Activated CD4-positive, alpha-beta T cell treated with anti-CD3 and anti-CD28 coated beads, Interleukin-2, amount 50 U/mL, for 4 hours (primary cell): ENCODE measurements at regions not wholly inside any gene's neighbourhood (a gene's known extent, or its start where the extent isn't known, plus 50 kb on each side); places are given as distances from the start of the nearest gene placed in this dataset.

Experiments
- DNase-seq, 2 experiments: peaks; one replicate each; pipeline ENCODE4 v3.0.0-alpha.2; 2020

GRCh38 chr6:17047889-17048288 lies 54.0 kb upstream of the STMND1 start:
- DNase-seq = no peak

GRCh38 chr6:17045581-17046322 lies 56.1 kb upstream of the STMND1 start:
- no peak for DNase-seq

- DNase-seq = no peak
These were observed 58.7 kb upstream of the STMND1 start for GRCh38 chr6:17043148-17043522.

GRCh38 chr6:17042422-17043147 lies 59.3 kb upstream of the STMND1 start:
- DNase-seq = no peak

DNA sequence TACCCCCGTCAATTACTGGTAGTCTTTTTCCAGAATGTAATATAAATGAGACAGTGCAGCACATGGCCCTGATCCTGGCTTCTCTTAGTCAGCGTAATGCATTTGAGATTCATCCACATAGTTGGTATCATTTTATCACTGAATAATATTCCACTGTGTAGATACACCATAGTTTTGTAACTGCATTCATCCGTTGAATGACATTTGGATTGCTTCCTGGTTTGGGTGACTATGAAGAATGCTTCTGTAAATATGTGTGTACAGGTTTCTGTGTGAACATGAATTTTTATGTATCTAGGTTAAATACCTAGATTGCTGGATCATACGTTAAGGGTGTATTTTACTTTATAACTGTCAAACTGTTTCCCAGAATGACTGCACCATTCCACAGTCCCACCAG lies 62.6 kb upstream of the STMND1 start:
- DNase-seq = no peak

GRCh38 chr6:17038316-17038715 lies 63.5 kb upstream of the STMND1 start:
- no peak for DNase-seq

DNA sequence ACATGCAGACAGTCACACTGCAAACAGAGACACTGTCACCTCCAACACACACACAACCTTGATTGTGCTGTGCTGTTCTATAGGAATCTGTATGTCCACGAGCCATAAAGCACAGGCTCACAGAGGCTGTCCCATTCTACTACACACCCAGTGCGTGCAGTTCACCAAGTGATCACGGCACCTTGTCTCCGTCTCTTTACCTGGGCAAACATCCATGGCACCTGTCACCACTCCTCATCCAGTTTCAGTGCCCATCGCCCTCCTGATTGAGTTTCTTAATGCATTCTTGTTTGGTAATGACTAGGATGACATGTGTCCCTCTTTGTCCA lies 65.8 kb upstream of the STMND1 start:
- DNase-seq = no peak

DNA sequence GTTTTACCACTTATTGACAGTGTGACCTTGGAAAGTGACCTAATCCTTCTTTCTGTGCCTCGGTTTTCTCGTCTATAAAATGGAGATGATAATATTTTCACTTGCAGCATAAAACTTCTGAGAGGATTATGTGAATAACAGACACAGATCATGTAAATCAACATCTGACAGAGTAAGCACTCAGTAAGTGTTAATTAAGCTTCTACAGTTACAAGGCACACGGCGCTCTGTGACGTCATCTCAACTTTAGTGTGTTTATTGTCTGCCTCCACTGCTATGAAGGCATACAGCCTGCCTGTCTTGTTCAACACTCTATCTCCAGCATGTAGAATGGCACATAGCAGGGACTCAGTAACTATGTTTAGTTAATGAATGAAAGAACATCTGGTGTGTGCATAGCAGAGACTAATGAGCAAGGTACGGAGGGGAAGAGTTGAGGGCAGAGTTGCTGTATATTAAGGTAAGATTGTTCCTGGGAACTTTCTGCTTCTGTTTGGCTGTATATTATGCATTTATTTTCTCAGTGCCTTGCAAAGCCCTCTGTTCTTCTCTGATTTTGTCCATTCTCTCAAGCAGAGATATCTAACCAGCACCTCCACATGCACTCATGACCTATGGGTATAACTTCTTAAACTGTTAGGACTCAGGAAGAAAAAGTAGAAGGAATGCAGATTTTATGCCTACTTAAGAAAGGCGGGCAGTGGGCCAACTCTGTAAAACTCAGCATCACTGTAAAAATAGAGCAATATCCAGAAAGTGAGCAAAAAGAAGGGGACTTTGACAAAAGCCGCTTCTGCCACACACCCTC lies 66.4 kb upstream of the STMND1 start:
- no peak for DNase-seq

GRCh38 chr6:17033746-17034145 lies 68.1 kb upstream of the STMND1 start:
- DNase-seq = no peak

DNA sequence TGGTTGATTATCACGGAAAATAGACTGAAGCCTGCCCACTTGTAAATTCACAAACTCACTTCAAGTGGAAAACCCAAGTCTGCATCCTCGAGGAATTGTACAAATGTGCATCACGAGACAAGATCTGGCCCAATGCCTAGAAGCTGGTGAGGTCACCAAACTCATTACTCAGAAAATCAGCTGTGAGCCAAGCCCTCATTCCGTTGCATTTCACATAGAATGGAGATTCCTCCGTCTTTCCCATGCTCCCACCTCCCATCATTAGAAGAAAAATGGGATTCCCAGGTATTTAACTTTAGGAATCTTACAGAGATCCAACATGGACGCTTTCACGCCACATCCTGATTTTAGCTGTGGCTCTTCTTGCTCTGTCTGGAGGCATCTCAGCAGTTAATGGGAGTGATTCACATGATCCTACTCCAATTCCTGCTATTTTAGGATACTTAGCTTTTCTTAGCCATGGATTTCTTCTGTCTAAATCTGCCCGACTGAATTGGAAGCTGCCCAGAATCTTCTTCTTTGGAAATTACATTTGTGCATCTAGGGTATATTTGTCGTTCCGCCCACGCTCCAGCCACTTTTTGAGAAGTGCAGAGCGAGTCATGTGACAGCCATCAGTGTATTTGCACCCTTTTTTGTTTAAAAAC lies 68.7 kb upstream of the STMND1 start:
- no peak for DNase-seq

- no peak for DNase-seq
These were observed 69.3 kb upstream of the STMND1 start for GRCh38 chr6:17032590-17032987.

GRCh38 chr6:17031961-17032360 lies 69.9 kb upstream of the STMND1 start:
- no peak for DNase-seq

DNA sequence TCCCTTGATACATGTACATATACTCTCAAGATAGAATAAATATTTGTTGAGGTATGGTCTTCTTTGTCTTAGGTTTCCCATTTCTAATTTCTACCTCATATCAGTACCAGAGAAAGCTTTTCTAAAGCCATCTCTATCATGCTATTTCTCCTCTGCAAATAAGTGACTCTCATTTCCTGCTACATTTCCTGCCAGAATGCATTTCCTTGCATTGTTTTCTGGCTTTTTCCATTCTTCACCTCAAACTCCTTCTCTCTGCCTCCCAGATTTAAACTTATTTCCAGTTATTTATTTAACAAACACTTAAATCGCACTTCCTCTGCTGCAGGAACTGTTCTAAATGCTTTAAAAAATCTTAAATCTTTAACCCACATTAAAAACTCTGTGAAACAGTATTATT lies 74.4 kb upstream of the STMND1 start:
- no peak for DNase-seq

- no peak for DNase-seq
These were observed 79.2 kb upstream of the STMND1 start for GRCh38 chr6:17022604-17023003.

DNA sequence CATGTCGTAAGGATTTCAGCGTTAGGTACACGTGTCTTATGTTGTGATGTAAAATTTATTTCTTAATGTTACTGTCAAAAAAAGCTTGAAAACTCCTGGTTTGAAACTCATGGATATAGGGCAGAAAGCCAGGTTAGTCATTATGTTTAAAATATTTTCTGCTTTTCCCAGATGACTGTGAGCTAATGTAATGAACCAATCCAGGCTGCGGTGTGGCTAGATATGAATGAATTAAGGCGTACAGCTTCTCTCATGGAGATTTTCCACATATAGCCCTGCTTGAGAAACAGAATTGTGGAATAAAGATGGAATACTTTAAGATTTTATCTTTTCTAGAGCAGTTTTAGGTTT lies 80.3 kb upstream of the STMND1 start:
- DNase-seq = no peak

GRCh38 chr6:17020889-17021538 lies 80.8 kb upstream of the STMND1 start:
- no peak for DNase-seq

DNA sequence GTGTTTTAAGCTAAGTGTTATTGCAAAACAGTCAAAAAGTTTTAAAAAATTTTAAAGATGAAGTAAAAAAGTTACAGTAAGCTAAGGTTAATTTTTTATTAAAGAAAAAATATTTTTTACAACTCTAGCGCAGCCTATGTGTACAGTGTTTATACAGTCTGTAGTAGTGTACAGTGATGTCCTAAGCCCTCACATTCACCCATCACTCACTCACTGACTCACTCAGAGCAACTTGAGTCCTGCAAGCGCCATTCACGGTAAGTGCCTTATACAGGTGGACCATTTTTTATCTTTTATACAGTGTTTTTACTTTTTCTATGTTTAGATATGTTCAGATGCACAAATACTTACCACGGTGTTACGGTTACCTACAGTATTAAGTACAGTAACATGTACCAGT lies 83.4 kb upstream of the STMND1 start:
- DNase-seq = no peak

DNA sequence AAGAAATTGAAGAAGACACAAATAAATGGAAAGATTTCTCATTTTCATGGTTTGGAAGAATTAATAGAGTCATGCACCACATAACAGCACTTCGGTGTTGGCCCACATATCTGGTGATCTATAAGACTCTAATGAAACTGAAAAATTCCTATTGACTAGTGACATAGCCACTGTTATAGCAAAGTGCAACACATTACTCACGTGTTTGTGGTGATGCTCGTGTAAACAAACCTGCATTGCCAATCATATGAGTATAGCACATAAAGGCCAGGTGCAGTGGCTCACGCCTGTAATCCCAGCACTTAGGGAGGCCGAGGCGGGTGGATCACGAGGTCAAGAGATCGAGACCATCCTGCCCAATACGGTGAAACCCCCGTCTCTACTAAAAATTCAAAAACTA lies 84.4 kb upstream of the STMND1 start:
- DNase-seq = no peak

DNA sequence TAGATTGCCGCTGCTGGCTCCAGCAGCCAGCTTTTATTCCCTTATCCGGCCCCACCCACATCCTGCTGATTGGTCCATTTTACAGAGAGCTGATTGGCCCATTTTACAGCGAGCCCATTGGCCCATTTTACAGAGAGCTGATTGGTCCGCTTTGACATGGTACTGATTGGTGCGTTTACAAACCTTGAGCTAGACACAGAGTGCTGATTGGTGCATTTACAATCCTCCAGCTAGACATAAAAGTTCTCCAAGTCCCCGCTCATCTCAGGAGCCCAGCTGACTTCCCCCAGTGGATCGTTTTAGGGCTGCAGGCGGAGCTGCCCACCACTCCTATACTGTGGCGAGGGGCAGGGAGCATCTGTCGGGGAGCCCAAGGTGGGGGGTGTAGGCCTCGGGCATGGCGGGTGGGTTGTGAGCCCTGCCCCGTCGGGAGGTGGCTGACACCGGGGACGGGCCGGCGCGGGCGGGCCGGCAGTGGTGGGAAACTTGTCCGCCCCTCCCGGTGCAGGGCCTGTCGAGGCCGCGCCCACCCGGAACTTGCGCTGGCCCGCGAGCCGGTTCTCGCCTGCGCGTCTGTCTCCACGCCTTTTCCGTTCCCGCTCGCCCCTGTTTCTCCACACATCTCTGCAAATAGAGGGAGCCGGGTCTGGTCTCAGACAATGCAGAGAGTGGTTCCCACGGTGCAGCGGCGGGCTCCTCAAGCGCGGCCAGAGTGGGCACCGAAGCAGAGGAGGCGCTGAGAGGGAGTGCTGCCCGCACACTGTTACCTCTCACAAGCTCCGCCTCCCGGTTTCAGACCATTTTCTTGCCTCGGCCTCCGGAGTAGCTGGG lies 86.1 kb upstream of the STMND1 start:
- peak in 1 of 2 experiments; percentile 6 for DNase-seq

DNA sequence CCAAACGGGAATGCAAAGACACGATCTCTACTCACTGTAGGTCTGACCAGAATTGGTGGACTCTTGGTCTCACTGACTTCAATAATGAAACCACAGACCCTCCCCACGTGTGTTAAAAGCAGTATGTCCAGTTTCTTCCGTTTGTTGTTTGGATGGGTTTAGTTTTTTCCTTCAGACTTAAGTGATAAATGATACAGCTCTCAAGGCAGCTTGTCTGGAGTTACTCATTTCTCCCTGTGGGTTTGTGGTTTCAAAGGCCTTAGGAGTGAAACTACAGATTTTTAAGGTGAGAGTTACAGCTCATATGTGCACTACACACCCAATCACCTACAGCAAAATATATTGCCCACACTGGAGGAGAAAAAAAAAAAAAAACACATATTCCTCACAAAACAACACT lies 86.7 kb upstream of the STMND1 start:
- no peak for DNase-seq

DNA sequence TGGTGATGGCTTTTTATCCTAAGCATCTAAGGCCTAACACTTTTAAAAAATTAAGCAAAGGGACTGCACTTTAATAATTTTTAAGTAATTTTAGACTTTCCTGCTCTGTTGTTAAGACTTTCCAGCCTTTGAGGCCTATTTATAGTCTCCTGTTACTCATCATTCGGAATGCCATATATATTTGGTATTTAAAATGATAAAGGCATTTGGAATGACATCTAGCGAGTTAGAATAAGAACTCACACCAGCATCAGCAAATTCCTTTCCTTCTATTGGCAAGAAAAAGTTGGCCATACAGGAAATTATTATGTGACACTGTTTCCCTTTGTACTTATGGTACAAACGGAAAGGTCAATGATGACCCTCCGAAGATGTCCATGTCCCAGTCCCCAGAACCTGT lies 88.1 kb upstream of the STMND1 start:
- DNase-seq = no peak
